ENCODE measurements at regions not wholly inside any gene's neighbourhood (a gene's known extent, or its start where the extent isn't known, plus 50 kb on each side); places are given as distances from the start of the nearest gene placed in this dataset.

GRCh38 chr4:18917689-18918088 is 896.1 kb upstream of the LCORL start (continued):
- TF ChIP-seq ZNF384 (IDR thresholded peaks at IDR 0.05; ENCODE audit: borderline replicate concordance, low read depth, low read length) (no peak), HDAC6 (IDR thresholded peaks at IDR 0.05; ENCODE audit: unreplicated experiment) (no peak)

- CTCF ChIA-PET: no interaction called here
- Histone ChIP-seq H3K27me3 (replicated peaks in 1 of 2; ENCODE audit: control insufficient read depth in 2 of 2, insufficient read depth in 2 of 2, low read length in 1 of 2) (no peaks in the 10 kb centered on the region), H3K9me3 (replicated peaks; ENCODE audit: control insufficient read depth, insufficient read depth, low read length) (no peaks in the 10 kb centered on the region; the same call in 2 of the 3 replicates), H3K9ac (ENCODE audit: control insufficient read depth, insufficient read depth, low read length) (no peak overlapping the region), H3K4me3 (no peak overlapping the region), H3K27ac (ENCODE audit: control insufficient read depth, insufficient read depth) (no peak overlapping the region), H3K79me2 (ENCODE audit: control insufficient read depth, insufficient read depth, low read length) (no peaks in the 10 kb centered on the region), H3K4me2 (ENCODE audit: control insufficient read depth, insufficient read depth) (no peak overlapping the region), H2AFZ (ENCODE audit: control insufficient read depth, low read depth, low read length) (no peak overlapping the region), H4K20me1 (ENCODE audit: control insufficient read depth, insufficient read depth) (no peaks in the 10 kb centered on the region), H3K36me3 (ENCODE audit: control insufficient read depth in 2 of 2, insufficient read depth in 2 of 2, low read length in 1 of 2) (no peaks in the 10 kb centered on the region), H3K4me1 (ENCODE audit: control insufficient read depth, insufficient read depth, low read length) (no peaks in the 10 kb centered on the region)
- FAIRE-seq: no peak
- intact Hi-C loops (cut with micrococcal nuclease; ENCODE audit: unreplicated experiment): no loop called here
- no peak for TF ChIP-seq POLR2AphosphoS2 (IDR thresholded peaks at IDR 0.05; ENCODE audit: low read depth, low read length)
- no peak for TF ChIP-seq BHLHE40 (IDR thresholded peaks at IDR 0.05; ENCODE audit: borderline replicate concordance in 1 of 2, low read depth in 2 of 2, low read length in 1 of 2)
- TF ChIP-seq KDM1A (IDR thresholded peaks at IDR 0.05; ENCODE audit: borderline replicate concordance): no peak
- no peak for TF ChIP-seq EP300 (IDR thresholded peaks at IDR 0.05; ENCODE audit: borderline replicate concordance in 1 of 2, control insufficient read depth in 1 of 2, low read depth in 2 of 2, low read length in 2 of 2)
- no peak for TF ChIP-seq GABPA (IDR thresholded peaks at IDR 0.05; ENCODE audit: low read depth)
- TF ChIP-seq ZZZ3 (IDR thresholded peaks at IDR 0.05; ENCODE audit: control insufficient read depth, insufficient read length, low read depth): no peak
- TF ChIP-seq ZNF274 (IDR thresholded peaks at IDR 0.05; ENCODE audit: insufficient read depth, insufficient read length): no peak
- TF ChIP-seq RB1 (IDR thresholded peaks at IDR 0.05; ENCODE audit: borderline replicate concordance): no peak
- no peak for TF ChIP-seq MAX (IDR thresholded peaks at IDR 0.05; ENCODE audit: low read depth, low read length)
- no peak for TF ChIP-seq ZNF592 (IDR thresholded peaks at IDR 0.05)
- no peak for TF ChIP-seq NFXL1 (IDR thresholded peaks at IDR 0.05; ENCODE audit: borderline replicate concordance)
- TF ChIP-seq CBFB (IDR thresholded peaks at IDR 0.05; ENCODE audit: low read depth): no peak
- TF ChIP-seq ZNF687 (IDR thresholded peaks at IDR 0.05): no peak
- no peak for TF ChIP-seq MYC (IDR thresholded peaks at IDR 0.05; ENCODE audit: insufficient read depth, insufficient read length, insufficient replicate concordance, low read length, severe bottlenecking)
- 0% methylated on average over 1 of the region's 1 CpG for WGBS (ENCODE audit: insufficient coverage, insufficient replicate concordance, low lambda C conversion rate, missing lambda C conversion rate)
- in situ Hi-C loops (cut with MboI): no loop called here
- BruUV-seq (replicated peaks): no TSS peak
- DNase-seq (ENCODE audit: low read depth, low spot score): no peak
- RAD21 ChIA-PET (ENCODE audit: unreplicated experiment): no interaction called here
- SMC1A ChIA-PET (ENCODE audit: uncharacterized antibody, unreplicated experiment): no interaction called here
- POLR2A ChIA-PET: no interaction called here
- ATAC-seq: no peak
Measured at GRCh38 chr4:18914182-18914581, 892.6 kb upstream of the LCORL start.

All from GM12878 (cell line).